HEK293 (cell line): ENCODE measurements at regions not wholly inside any gene's neighbourhood (a gene's known extent, or its start where the extent isn't known, plus 50 kb on each side); places are given as distances from the start of the nearest gene placed in this dataset.

Experiments used
- CTCF ChIA-PET: fragments of 350-600 bp; formaldehyde crosslinking; extraction: SDS; loops from one replicate; lab custom pipeline; 2021; ENCODE audit warnings: antibody characterized with exemption; lab: Yijun Ruan, JAX
- POLR2A ChIA-PET: fragments of 300-600 bp; formaldehyde crosslinking; extraction: SDS; loops from one replicate; lab custom pipeline; 2020; ENCODE audit warnings: antibody characterized with exemption, inconsistent platforms; lab: Yijun Ruan, JAX
- H3K27ac ChIP-seq: fragments of 200-500 bp; sonication (Bioruptor generic); 2 replicates; pipeline ENCODE4 v1.5.1; 2014; ENCODE audit warnings: low read depth, low read length, control low read depth, inconsistent platforms; ENCODE audit errors: extremely low read depth
- H3K36me3 ChIP-seq, 2 experiments: fragments of 200-500 bp in 1 of 2; sonication (Bioruptor generic) in 1 of 2; 1 replicate in 1 of 2; 2 replicates in 1 of 2; pipeline ENCODE4 v1.5.1; 2014 to 2017; ENCODE audit warnings: inconsistent platforms in 2 of 2, low read length in 2 of 2; ENCODE audit not compliant: control insufficient read depth in 2 of 2, insufficient read depth in 1 of 2
- H3K4me1 ChIP-seq: fragments of 200-500 bp; sonication (Bioruptor generic); 2 replicates; pipeline ENCODE4 v1.5.1; 2014; ENCODE audit warnings: mild to moderate bottlenecking, low read length, inconsistent platforms; ENCODE audit not compliant: control insufficient read depth, insufficient read depth
- H3K4me3 ChIP-seq: 2 replicates; pipeline ENCODE4 v1.5.1; 2011; ENCODE audit warnings: low read depth, mild to moderate bottlenecking, control low read depth, low read length, moderate library complexity
- H3K9me3 ChIP-seq: fragments of 200-500 bp; sonication (Bioruptor generic); 2 replicates; pipeline ENCODE4 v1.5.1; 2014; ENCODE audit warnings: low read depth, low read length, inconsistent platforms; ENCODE audit not compliant: control insufficient read depth, insufficient read depth
- SP3 ChIP-seq: fragments of 450-650 bp; formaldehyde crosslinking; IDR thresholded peaks from 2 replicates; pipeline ENCODE4 v1.5.1; 2016; ENCODE audit warnings: missing biosample characterization, missing genetic modification characterization
- TRIM28 ChIP-seq: IDR thresholded peaks from 2 replicates; pipeline ENCODE4 v1.6.1; 2011; ENCODE audit warnings: low read length, control low read depth, borderline replicate concordance
- ZBTB10 ChIP-seq: fragments of 450-650 bp; formaldehyde crosslinking; IDR thresholded peaks from 2 replicates; pipeline ENCODE4 v1.5.1; 2016; ENCODE audit warnings: missing biosample characterization, missing genetic modification characterization
- ZBTB8A ChIP-seq: fragments of 450-650 bp; formaldehyde crosslinking; IDR thresholded peaks from 2 replicates; pipeline ENCODE4 v1.5.1; 2016; ENCODE audit warnings: missing biosample characterization, missing genetic modification characterization
- ZEB2 ChIP-seq: fragments of 450-650 bp; formaldehyde crosslinking; IDR thresholded peaks from 2 replicates; pipeline ENCODE4 v1.5.1; 2016; ENCODE audit warnings: missing biosample characterization, missing genetic modification characterization
- ZNF133 ChIP-seq: fragments of 450-650 bp; formaldehyde crosslinking; IDR thresholded peaks from 2 replicates; pipeline ENCODE4 v1.5.1; 2016; ENCODE audit warnings: missing biosample characterization, missing genetic modification characterization
- ZNF140 ChIP-seq: fragments of 450-650 bp; formaldehyde crosslinking; IDR thresholded peaks from 2 replicates; pipeline ENCODE4 v1.5.1; 2016; ENCODE audit warnings: missing biosample characterization, missing genetic modification characterization
- ZNF157 ChIP-seq: fragments of 450-650 bp; formaldehyde crosslinking; IDR thresholded peaks from 2 replicates; pipeline ENCODE4 v1.5.1; 2016; ENCODE audit warnings: missing biosample characterization, missing genetic modification characterization
- ZNF16 ChIP-seq: fragments of 450-650 bp; formaldehyde crosslinking; IDR thresholded peaks from 2 replicates; pipeline ENCODE4 v1.5.1; 2016; ENCODE audit warnings: low read depth, missing biosample characterization, missing genetic modification characterization
- ZNF239 ChIP-seq: fragments of 450-650 bp; formaldehyde crosslinking; IDR thresholded peaks from 2 replicates; pipeline ENCODE4 v1.5.1; 2016; ENCODE audit warnings: missing biosample characterization, missing genetic modification characterization
- ZNF24 ChIP-seq: fragments of 450-650 bp; formaldehyde crosslinking; IDR thresholded peaks from 2 replicates; pipeline ENCODE4 v1.5.1; 2016; ENCODE audit warnings: missing biosample characterization, missing genetic modification characterization
- ZNF350 ChIP-seq: fragments of 450-650 bp; formaldehyde crosslinking; IDR thresholded peaks from 2 replicates; pipeline ENCODE4 v1.5.0; 2017; ENCODE audit warnings: missing biosample characterization, mild to moderate bottlenecking, missing genetic modification characterization
- ZNF354C ChIP-seq: fragments of 450-650 bp; formaldehyde crosslinking; IDR thresholded peaks from 2 replicates; pipeline ENCODE4 v1.5.1; 2016; ENCODE audit warnings: missing biosample characterization, missing genetic modification characterization, low read depth, borderline replicate concordance
- ZNF473 ChIP-seq: fragments of 450-650 bp; formaldehyde crosslinking; IDR thresholded peaks from 2 replicates; pipeline ENCODE4 v1.5.1; 2017; ENCODE audit warnings: missing biosample characterization, missing genetic modification characterization
- ZNF513 ChIP-seq: fragments of 450-650 bp; IDR thresholded peaks from 2 replicates; pipeline ENCODE4 v1.5.1; 2018; ENCODE audit warnings: missing biosample characterization, missing genetic modification characterization
- ZNF664 ChIP-seq: fragments of 450-650 bp; formaldehyde crosslinking; IDR thresholded peaks from 2 replicates; pipeline ENCODE4 v1.5.1; 2016; ENCODE audit warnings: missing biosample characterization, missing genetic modification characterization
- ZNF76 ChIP-seq: fragments of 450-650 bp; formaldehyde crosslinking; IDR thresholded peaks from 2 replicates; pipeline ENCODE4; 2016; ENCODE audit warnings: low read depth, missing biosample characterization, missing genetic modification characterization, borderline replicate concordance
- ZNF843 ChIP-seq: fragments of 450-650 bp; formaldehyde crosslinking; IDR thresholded peaks from 2 replicates; pipeline ENCODE4 v1.5.1; 2016; ENCODE audit warnings: missing biosample characterization, missing genetic modification characterization
- TF ChIP-seq, protein P1 (sequence below): fragments of 450-650 bp; formaldehyde crosslinking; IDR thresholded peaks from 2 replicates; pipeline ENCODE4 v1.5.1; 2017; ENCODE audit warnings: missing biosample characterization, missing genetic modification characterization
- TF ChIP-seq, protein P2 (sequence below): sonication (generic); formaldehyde crosslinking; IDR thresholded peaks from 2 replicates; pipeline ENCODE4 v1.8.1; 2022; ENCODE audit warnings: mild to moderate bottlenecking, moderate library complexity, missing genetic modification reagents
- TF ChIP-seq, protein P3 (sequence below): fragments of 450-650 bp; formaldehyde crosslinking; IDR thresholded peaks from 2 replicates; pipeline ENCODE4 v1.5.1; 2016; ENCODE audit warnings: missing biosample characterization, missing genetic modification characterization
- TF ChIP-seq, protein P4 (sequence below): fragments of 450-650 bp; formaldehyde crosslinking; IDR thresholded peaks from 2 replicates; pipeline ENCODE4 v1.5.1; 2016; ENCODE audit warnings: missing biosample characterization, missing genetic modification characterization

DNA sequence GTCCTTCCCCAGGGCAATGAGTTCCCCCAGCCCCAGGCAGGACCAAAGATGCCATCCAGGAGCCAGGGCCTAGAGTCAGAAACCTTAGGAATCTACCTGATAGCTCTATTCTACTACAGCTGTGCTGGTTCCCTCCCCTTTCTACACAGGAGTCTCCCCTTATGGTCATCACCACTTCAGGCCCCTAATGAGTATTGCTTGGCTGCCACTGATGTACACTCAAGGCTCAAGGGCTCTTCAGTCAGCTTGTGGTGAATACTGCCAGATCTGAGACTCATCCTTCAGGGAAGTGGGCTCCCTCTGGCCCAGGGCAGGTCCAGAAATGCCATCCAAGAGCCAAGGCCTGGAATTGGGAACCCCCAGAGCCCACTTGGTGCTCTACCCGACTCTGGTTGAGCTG is 248.6 kb downstream of the ALDH8A1 start:
- H3K27ac ChIP-seq: no peak overlapping the region
- TF ChIP-seq ZNF354C (tag by site-specific recombination): no peak
- no peak for TF ChIP-seq ZNF513 (tag by site-specific recombination)
- TF ChIP-seq ZNF133: no peak
- TF ChIP-seq, protein P1, sequence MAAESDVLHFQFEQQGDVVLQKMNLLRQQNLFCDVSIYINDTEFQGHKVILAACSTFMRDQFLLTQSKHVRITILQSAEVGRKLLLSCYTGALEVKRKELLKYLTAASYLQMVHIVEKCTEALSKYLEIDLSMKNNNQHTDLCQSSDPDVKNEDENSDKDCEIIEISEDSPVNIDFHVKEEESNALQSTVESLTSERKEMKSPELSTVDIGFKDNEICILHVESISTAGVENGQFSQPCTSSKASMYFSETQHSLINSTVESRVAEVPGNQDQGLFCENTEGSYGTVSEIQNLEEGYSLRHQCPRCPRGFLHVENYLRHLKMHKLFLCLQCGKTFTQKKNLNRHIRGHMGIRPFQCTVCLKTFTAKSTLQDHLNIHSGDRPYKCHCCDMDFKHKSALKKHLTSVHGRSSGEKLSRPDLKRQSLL (tag by site-specific recombination): no peak
- no peak for TF ChIP-seq ZNF664 (tag by site-specific recombination)
- TF ChIP-seq SP3 (tag by site-specific recombination): no peak
- no peak for TF ChIP-seq ZNF843 (tag by site-specific recombination)
- TF ChIP-seq ZNF76: no peak
- no peak for TF ChIP-seq ZNF239 (tag by site-specific recombination)
- ChIA-PET POLR2A (no interaction called here), CTCF (interaction anchor here (0.6 kb wide), 2 partner anchors 234 to 373 kb away, joined by 5 to 6 read pairs; no protein-coding TSS in a partner anchor)
- H3K4me3 ChIP-seq: no peak overlapping the region
- no peaks in the 10 kb centered on the region for H3K36me3 ChIP-seq
- H3K4me1 ChIP-seq: no peaks in the 10 kb centered on the region
- H3K9me3 ChIP-seq: no peaks in the 10 kb centered on the region

- Histone ChIP-seq H3K4me1 (no peaks in the 10 kb centered on the region), H3K27ac (no peak overlapping the region), H3K36me3 (no peaks in the 10 kb centered on the region), H3K4me3 (no peak overlapping the region), H3K9me3 (no peaks in the 10 kb centered on the region)
- CTCF ChIA-PET: interaction anchor here (0.6 kb wide), 2 partner anchors 135 to 403 kb away, joined by 3 to 4 read pairs; no protein-coding TSS in a partner anchor
- POLR2A ChIA-PET: interaction anchor here (0.6 kb wide), 1 partner anchor 47 kb away, joined by 3 read pairs; no protein-coding TSS in a partner anchor
- TF ChIP-seq ZNF24 (tag by site-specific recombination): no peak
- no peak for TF ChIP-seq ZEB2 (tag by site-specific recombination)
- TF ChIP-seq ZNF513 (tag by site-specific recombination): no peak
- TF ChIP-seq ZBTB10 (tag by site-specific recombination): no peak
- no peak for TF ChIP-seq ZNF350 (tag by site-specific recombination)
- TF ChIP-seq, protein P2, sequence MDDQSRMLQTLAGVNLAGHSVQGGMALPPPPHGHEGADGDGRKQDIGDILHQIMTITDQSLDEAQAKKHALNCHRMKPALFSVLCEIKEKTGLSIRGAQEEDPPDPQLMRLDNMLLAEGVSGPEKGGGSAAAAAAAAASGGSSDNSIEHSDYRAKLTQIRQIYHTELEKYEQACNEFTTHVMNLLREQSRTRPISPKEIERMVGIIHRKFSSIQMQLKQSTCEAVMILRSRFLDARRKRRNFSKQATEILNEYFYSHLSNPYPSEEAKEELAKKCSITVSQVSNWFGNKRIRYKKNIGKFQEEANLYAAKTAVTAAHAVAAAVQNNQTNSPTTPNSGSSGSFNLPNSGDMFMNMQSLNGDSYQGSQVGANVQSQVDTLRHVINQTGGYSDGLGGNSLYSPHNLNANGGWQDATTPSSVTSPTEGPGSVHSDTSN (CRISPR knock-in tag): no peak
- TF ChIP-seq ZNF16 (tag by site-specific recombination): no peak
- TF ChIP-seq ZNF140: no peak
- TF ChIP-seq ZNF473: no peak
- TF ChIP-seq ZBTB8A: no peak
- TF ChIP-seq, protein P3, sequence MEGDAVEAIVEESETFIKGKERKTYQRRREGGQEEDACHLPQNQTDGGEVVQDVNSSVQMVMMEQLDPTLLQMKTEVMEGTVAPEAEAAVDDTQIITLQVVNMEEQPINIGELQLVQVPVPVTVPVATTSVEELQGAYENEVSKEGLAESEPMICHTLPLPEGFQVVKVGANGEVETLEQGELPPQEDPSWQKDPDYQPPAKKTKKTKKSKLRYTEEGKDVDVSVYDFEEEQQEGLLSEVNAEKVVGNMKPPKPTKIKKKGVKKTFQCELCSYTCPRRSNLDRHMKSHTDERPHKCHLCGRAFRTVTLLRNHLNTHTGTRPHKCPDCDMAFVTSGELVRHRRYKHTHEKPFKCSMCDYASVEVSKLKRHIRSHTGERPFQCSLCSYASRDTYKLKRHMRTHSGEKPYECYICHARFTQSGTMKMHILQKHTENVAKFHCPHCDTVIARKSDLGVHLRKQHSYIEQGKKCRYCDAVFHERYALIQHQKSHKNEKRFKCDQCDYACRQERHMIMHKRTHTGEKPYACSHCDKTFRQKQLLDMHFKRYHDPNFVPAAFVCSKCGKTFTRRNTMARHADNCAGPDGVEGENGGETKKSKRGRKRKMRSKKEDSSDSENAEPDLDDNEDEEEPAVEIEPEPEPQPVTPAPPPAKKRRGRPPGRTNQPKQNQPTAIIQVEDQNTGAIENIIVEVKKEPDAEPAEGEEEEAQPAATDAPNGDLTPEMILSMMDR (tag by site-specific recombination): no peak
- no peak for TF ChIP-seq ZNF76
- no peak for TF ChIP-seq ZNF157 (tag by site-specific recombination)
- TF ChIP-seq, protein P1 (tag by site-specific recombination): no peak
- TF ChIP-seq, protein P4, sequence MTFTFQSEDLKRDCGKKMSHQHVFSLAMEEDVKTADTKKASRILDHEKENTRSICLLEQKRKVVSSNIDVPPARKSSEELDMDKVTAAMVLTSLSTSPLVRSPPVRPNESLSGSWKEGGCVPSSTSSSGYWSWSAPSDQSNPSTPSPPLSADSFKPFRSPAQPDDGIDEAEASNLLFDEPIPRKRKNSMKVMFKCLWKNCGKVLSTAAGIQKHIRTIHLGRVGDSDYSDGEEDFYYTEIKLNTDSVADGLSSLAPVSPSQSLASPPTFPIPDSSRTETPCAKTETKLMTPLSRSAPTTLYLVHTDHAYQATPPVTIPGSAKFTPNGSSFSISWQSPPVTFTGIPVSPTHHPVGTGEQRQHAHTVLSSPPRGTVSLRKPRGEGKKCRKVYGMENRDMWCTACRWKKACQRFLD: no peak
- TF ChIP-seq TRIM28: no peak
These were observed 251.7 kb downstream of the ALDH8A1 start for GRCh38 chr6:134698228-134698627.
